ENCODE measurements at regions not wholly inside any gene's neighbourhood (a gene's known extent, or its start where the extent isn't known, plus 50 kb on each side); places are given as distances from the start of the nearest gene placed in this dataset.

- no peak for TF ChIP-seq BACH1 (IDR thresholded peaks at IDR 0.05; ENCODE audit: borderline replicate concordance)
- no peak for TF ChIP-seq POLR2AphosphoS2 (IDR thresholded peaks at IDR 0.05; ENCODE audit: low read depth, low read length)
- TF ChIP-seq SREBF1 (IDR thresholded peaks at IDR 0.05; ENCODE audit: low read length), result no peak
Observed at GRCh38 chr13:59368693-59369092, 795.0 kb downstream of the DIAPH3 start (continued).

- DNase-seq (ENCODE audit: low read depth, low spot score) (no peak), FAIRE-seq (no peak), ATAC-seq (no peak)
- Histone ChIP-seq H3K9me3 (replicated peaks; ENCODE audit: control insufficient read depth, insufficient read depth, low read length) (no peaks in the 10 kb centered on the region), H3K79me2 (ENCODE audit: control insufficient read depth, insufficient read depth, low read length) (no peaks in the 10 kb centered on the region), H3K4me1 (ENCODE audit: control insufficient read depth, insufficient read depth, low read length) (no peaks in the 10 kb centered on the region), H3K9ac (ENCODE audit: control insufficient read depth, insufficient read depth, low read length) (no peak overlapping the region), H3K36me3 (ENCODE audit: control insufficient read depth in 2 of 2, insufficient read depth in 2 of 2, low read length in 1 of 2) (no peaks in the 10 kb centered on the region), H2AFZ (ENCODE audit: control insufficient read depth, low read depth, low read length) (no peak overlapping the region), H4K20me1 (ENCODE audit: control insufficient read depth, insufficient read depth) (no peaks in the 10 kb centered on the region), H3K27ac (ENCODE audit: control insufficient read depth, insufficient read depth) (no peak overlapping the region), H3K4me2 (ENCODE audit: control insufficient read depth, insufficient read depth) (no peak overlapping the region), H3K4me3 (no peak overlapping the region), H3K27me3 (replicated peaks in 1 of 2; ENCODE audit: control insufficient read depth in 2 of 2, insufficient read depth in 2 of 2, low read length in 1 of 2) (no peaks in the 10 kb centered on the region)
- ChIA-PET SMC1A (ENCODE audit: uncharacterized antibody, unreplicated experiment) (no interaction called here), POLR2A (no interaction called here), RAD21 (ENCODE audit: unreplicated experiment) (no interaction called here), CTCF (no interaction called here)
- intact Hi-C loops (cut with micrococcal nuclease; ENCODE audit: unreplicated experiment), result no loop called here
- WGBS (ENCODE audit: insufficient coverage, insufficient replicate concordance, low lambda C conversion rate, missing lambda C conversion rate), result 0% methylated on average over 1 of the region's 1 CpG
- no TSS peak for BruUV-seq (replicated peaks)
- TF ChIP-seq HCFC1 (IDR thresholded peaks at IDR 0.05; ENCODE audit: low read length), result no peak
- no peak for TF ChIP-seq CHD2 (IDR thresholded peaks at IDR 0.05; ENCODE audit: borderline replicate concordance, low read depth, low read length)
- TF ChIP-seq DPF2 (IDR thresholded peaks at IDR 0.05), result no peak
- no peak for TF ChIP-seq ASH2L (IDR thresholded peaks at IDR 0.05; ENCODE audit: borderline replicate concordance, low read depth)
- TF ChIP-seq MXI1 (IDR thresholded peaks at IDR 0.05; ENCODE audit: low read depth, low read length), result no peak
- TF ChIP-seq CBX5 (IDR thresholded peaks at IDR 0.05; ENCODE audit: low read depth), result no peak
- TF ChIP-seq FOXM1 (IDR thresholded peaks at IDR 0.05; ENCODE audit: low read depth, low read length), result no peak
- TF ChIP-seq SIX5 (IDR thresholded peaks at IDR 0.05; ENCODE audit: low read depth, low read length, severe bottlenecking), result no peak
- no peak for TF ChIP-seq USF1 (IDR thresholded peaks at IDR 0.05; ENCODE audit: borderline replicate concordance, extremely low read length, insufficient read depth, low read depth, low read length)
- no peak for TF ChIP-seq E4F1 (IDR thresholded peaks at IDR 0.05; ENCODE audit: borderline replicate concordance, partially characterized antibody)
- no peak for TF ChIP-seq TCF3 (IDR thresholded peaks at IDR 0.05; ENCODE audit: borderline replicate concordance, insufficient read depth, low read depth, low read length)
- no peak for TF ChIP-seq SREBF1 (IDR thresholded peaks at IDR 0.05; ENCODE audit: low read length)
- in situ Hi-C loops (cut with MboI), result no loop called here
Observed at GRCh38 chr13:59371229-59371628, 792.5 kb downstream of the DIAPH3 start.
